RWPE1 (cell line): ENCODE measurements at regions not wholly inside any gene's neighbourhood (a gene's known extent, or its start where the extent isn't known, plus 50 kb on each side); places are given as distances from the start of the nearest gene placed in this dataset.

Source experiments
- CTCF ChIA-PET: fragments of 350-600 bp; sonication (Branson Sonifier 250); formaldehyde crosslinking; extraction: SDS; loops from one replicate; lab custom pipeline; 2021; lab: Yijun Ruan, JAX
- POLR2A ChIA-PET: fragments of 400-600 bp; formaldehyde crosslinking; extraction: SDS; loops from one replicate; lab custom pipeline; 2020; ENCODE audit warnings: antibody characterized with exemption; ENCODE audit not compliant: low non-redundant PET; lab: Yijun Ruan, JAX
- DNase-seq: peaks from one replicate; pipeline ENCODE4 v3.0.0; 2012; ENCODE audit warnings: low spot score
- H3K27ac ChIP-seq: fragments of 450-650 bp; 2 replicates; pipeline ENCODE4 v1.5.1; 2017
- TF ChIP-seq, protein P1 (sequence below): fragments of 450-650 bp; conservative IDR thresholded peaks from 2 replicates; pipeline ENCODE4 v1.5.1; 2017; ENCODE audit warnings: low read depth, mild to moderate bottlenecking

- H3K27ac ChIP-seq = no peak overlapping the region
- DNase-seq = no peak
- TF ChIP-seq, protein P1, sequence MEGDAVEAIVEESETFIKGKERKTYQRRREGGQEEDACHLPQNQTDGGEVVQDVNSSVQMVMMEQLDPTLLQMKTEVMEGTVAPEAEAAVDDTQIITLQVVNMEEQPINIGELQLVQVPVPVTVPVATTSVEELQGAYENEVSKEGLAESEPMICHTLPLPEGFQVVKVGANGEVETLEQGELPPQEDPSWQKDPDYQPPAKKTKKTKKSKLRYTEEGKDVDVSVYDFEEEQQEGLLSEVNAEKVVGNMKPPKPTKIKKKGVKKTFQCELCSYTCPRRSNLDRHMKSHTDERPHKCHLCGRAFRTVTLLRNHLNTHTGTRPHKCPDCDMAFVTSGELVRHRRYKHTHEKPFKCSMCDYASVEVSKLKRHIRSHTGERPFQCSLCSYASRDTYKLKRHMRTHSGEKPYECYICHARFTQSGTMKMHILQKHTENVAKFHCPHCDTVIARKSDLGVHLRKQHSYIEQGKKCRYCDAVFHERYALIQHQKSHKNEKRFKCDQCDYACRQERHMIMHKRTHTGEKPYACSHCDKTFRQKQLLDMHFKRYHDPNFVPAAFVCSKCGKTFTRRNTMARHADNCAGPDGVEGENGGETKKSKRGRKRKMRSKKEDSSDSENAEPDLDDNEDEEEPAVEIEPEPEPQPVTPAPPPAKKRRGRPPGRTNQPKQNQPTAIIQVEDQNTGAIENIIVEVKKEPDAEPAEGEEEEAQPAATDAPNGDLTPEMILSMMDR = no peak
- ChIA-PET CTCF (no interaction called here), POLR2A (no interaction called here)
These were observed 88.4 kb upstream of the C1orf174 start for GRCh38 chr1:3988431-3988830.

- POLR2A ChIA-PET = no interaction called here
- no peak overlapping the region for H3K27ac ChIP-seq
- TF ChIP-seq, protein P1 = no peak
- no peak for DNase-seq
- CTCF ChIA-PET = interaction anchor here (1.6 kb wide), 1 partner anchor 10 kb away, joined by 4 read pairs; no protein-coding TSS in a partner anchor
These were observed 89.4 kb upstream of the C1orf174 start for GRCh38 chr1:3989465-3989864.

DNA sequence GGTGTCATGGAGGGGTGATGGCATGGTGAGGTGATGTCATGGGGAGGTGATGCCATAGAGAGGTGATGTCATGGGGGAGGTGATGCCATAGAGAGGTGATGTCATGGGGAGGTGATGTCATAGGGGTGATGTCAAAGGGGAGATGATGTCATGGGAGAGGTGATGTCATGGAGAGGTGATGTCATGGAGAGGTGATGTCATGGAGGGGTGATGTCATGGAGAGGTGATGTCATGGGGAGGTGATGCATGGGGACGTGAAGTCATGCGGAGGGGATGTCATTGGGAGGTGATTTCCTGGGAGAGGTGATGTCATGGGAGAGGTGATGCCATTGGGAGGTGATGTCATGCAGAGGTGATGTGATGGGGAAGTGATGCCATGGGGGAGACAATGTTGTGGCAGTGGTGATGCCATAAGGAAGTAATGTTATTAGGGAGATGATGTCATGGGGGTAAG is 92.1 kb upstream of the C1orf174 start:
- ChIA-PET POLR2A (no interaction called here), CTCF (no interaction called here)
- TF ChIP-seq, protein P1 = no peak
- DNase-seq = no peak
- H3K27ac ChIP-seq = no peak overlapping the region

DNA sequence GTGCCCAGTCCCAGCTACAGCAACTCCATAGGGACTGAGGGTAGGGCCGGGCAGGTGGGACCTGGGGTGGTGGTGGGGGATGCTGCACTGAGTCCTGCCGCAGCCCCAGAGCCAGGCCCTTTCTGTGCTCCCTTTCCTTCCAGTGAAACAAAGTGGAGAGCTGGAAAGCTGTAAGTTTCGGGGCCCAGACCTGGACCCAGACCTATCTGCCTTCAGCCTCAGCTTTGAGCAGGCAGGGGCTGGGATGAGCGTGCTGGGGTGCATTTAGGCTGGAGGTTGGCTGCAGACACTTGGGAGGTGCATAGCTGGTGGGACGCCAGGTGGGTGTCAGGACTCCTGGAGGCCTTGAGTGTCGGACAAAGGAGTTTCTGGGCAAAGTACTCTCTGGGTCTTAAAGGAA is 92.7 kb upstream of the C1orf174 start:
- CTCF ChIA-PET = no interaction called here
- POLR2A ChIA-PET = no interaction called here
- no peak overlapping the region for H3K27ac ChIP-seq
- DNase-seq = no peak
- TF ChIP-seq, protein P1 = no peak

- no peak overlapping the region for H3K27ac ChIP-seq
- DNase-seq = no peak
- CTCF ChIA-PET = no interaction called here
- POLR2A ChIA-PET = no interaction called here
- TF ChIP-seq, protein P1 = no peak
These were observed 93.7 kb upstream of the C1orf174 start for GRCh38 chr1:3993619-3994375.

DNA sequence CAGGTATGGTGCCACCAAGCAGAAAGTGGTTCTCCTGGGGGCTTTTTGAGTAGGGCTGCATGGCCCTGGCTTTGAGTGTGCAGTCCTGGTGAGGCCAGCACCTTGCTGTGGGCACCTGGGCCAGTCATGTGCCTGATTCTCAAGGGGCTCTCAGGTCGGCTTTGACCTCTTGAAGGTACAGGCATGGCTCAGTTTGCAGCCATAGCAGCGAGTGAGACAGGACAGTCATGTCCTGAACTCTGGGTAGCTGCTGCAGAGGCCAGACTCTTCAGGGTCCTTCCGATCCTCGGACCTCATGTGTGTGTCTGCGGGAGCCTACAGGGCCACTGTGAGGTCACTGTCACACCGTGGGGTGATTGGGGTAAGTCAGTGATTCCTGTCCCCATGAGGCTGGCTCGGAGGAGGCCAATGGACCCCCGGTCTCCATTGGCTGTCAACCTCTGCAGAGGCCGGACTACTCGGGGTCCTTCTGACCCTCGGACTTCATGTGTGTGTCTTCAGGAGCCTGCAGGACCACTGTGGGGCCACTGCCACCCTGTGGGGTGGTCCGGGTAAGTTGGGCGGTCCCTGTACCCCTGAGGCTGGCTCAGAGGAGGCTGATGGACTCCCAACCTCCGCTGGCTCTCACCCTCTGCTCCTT is 95.2 kb upstream of the C1orf174 start:
- H3K27ac ChIP-seq = no peak overlapping the region
- no peak for DNase-seq
- TF ChIP-seq, protein P1 = no peak
- CTCF ChIA-PET = no interaction called here
- POLR2A ChIA-PET = no interaction called here
